ENCODE measurements at regions not wholly inside any gene's neighbourhood (a gene's known extent, or its start where the extent isn't known, plus 50 kb on each side); places are given as distances from the start of the nearest gene placed in this dataset.
"Not testable (repeated sequence)": the region's sequence is repeated elsewhere in the genome, so short reads cannot be mapped to it uniquely, and the experiment has no call there.

- TF ChIP-seq ZC3H10 (CRISPR knock-in tag; IDR thresholded peaks at IDR 0.05) (no peak), GLIS3 (CRISPR knock-in tag; IDR thresholded peaks at IDR 0.05) (no peak), SNAI2 (CRISPR knock-in tag; IDR thresholded peaks at IDR 0.05) (no peak), ZNF8 (CRISPR knock-in tag; IDR thresholded peaks at IDR 0.05) (no peak), ISL1 (CRISPR knock-in tag; IDR thresholded peaks at IDR 0.05) (no peak)
- TF ChIP-seq, protein P1, sequence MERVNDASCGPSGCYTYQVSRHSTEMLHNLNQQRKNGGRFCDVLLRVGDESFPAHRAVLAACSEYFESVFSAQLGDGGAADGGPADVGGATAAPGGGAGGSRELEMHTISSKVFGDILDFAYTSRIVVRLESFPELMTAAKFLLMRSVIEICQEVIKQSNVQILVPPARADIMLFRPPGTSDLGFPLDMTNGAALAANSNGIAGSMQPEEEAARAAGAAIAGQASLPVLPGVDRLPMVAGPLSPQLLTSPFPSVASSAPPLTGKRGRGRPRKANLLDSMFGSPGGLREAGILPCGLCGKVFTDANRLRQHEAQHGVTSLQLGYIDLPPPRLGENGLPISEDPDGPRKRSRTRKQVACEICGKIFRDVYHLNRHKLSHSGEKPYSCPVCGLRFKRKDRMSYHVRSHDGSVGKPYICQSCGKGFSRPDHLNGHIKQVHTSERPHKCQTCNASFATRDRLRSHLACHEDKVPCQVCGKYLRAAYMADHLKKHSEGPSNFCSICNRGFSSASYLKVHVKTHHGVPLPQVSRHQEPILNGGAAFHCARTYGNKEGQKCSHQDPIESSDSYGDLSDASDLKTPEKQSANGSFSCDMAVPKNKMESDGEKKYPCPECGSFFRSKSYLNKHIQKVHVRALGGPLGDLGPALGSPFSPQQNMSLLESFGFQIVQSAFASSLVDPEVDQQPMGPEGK (CRISPR knock-in tag; IDR thresholded peaks at IDR 0.05; ENCODE audit: borderline replicate concordance), result no peak
- no peak for ATAC-seq
These were observed 127.3 kb upstream of the TUT7 start for GRCh38 chr9:86481466-86481865.

- ATAC-seq, result not testable (repeated sequence)
These were observed 121.0 kb upstream of the TUT7 start for GRCh38 chr9:86475255-86475654.

GRCh38 chr9:86471171-86471815 is 117.1 kb upstream of the TUT7 start:
- ATAC-seq, result no peak
- TF ChIP-seq ZNF70 (CRISPR knock-in tag; IDR thresholded peaks at IDR 0.05) (no peak), TOX (CRISPR knock-in tag; IDR thresholded peaks at IDR 0.05; ENCODE audit: borderline replicate concordance) (no peak), RARB (CRISPR knock-in tag; IDR thresholded peaks at IDR 0.05) (no peak), ZNF565 (CRISPR knock-in tag; conservative IDR thresholded peaks at IDR 0.05; ENCODE audit: low read depth) (no peak), ZC3H10 (CRISPR knock-in tag; IDR thresholded peaks at IDR 0.05) (no peak)

DNA sequence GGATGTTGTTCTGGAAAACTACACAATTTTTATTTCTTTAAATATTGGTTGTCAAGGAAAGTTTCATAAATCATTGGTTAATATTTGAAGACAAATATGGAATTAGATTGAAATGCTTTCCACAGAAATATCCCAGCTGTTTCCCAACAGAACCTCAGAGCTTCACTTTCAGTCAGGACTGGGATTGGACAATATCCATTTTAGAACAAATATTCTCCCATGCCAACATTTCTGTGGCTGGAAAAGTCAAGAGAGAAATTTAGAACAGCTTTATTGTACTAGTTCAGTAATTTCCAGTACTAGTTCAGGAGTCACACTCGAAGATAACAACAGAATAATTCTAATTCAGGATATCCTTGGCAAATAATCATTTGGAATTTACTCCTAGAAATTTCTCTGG is 116.1 kb upstream of the TUT7 start:
- no peak for TF ChIP-seq ZNF565 (CRISPR knock-in tag; conservative IDR thresholded peaks at IDR 0.05; ENCODE audit: low read depth)
- no peak for TF ChIP-seq ZNF70 (CRISPR knock-in tag; IDR thresholded peaks at IDR 0.05)
- TF ChIP-seq ESRRG (CRISPR knock-in tag; IDR thresholded peaks at IDR 0.05), result no peak
- ATAC-seq, result no peak

DNA sequence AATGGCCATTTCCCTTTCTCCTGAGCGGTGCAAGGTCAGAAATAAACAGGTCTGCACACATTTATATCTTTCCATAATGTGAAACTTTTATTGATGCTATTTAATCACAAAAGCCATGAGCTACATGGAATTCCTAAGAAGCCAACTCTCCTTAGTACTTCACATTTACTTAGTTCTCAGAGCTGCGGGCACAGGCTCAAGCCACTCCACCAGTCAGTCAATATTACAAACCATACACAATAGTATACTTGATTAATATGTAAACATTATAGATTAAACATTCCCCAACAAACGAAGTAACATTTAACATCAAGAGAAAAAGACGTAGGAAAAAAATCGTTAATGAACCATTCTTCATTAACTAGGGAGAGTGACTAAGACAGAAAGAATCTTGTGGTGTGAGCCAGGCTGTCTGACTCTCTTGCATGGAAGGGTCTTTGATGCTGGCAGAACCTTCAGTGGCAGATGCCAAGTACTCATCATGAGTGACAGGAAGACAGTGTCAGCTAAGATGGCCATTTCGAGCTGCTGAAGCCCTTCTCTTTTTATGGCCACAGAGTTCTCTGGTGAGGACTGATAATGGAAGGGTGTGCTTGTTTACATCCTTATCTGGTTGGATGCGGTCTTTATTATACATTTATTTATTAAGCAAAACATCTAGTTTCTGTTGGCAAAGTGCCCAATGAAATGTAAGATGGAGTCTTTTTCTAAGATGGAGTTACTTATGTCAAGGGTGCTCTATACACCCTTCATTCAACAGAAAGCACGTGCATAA is 115.5 kb upstream of the TUT7 start:
- TF ChIP-seq, protein P2, sequence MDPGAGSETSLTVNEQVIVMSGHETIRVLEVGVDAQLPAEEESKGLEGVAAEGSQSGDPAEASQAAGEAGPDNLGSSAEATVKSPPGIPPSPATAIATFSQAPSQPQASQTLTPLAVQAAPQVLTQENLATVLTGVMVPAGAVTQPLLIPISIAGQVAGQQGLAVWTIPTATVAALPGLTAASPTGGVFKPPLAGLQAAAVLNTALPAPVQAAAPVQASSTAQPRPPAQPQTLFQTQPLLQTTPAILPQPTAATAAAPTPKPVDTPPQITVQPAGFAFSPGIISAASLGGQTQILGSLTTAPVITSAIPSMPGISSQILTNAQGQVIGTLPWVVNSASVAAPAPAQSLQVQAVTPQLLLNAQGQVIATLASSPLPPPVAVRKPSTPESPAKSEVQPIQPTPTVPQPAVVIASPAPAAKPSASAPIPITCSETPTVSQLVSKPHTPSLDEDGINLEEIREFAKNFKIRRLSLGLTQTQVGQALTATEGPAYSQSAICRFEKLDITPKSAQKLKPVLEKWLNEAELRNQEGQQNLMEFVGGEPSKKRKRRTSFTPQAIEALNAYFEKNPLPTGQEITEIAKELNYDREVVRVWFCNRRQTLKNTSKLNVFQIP (CRISPR knock-in tag; IDR thresholded peaks at IDR 0.05; ENCODE audit: borderline replicate concordance, low read depth), result no peak
- no peak for ATAC-seq

DNA sequence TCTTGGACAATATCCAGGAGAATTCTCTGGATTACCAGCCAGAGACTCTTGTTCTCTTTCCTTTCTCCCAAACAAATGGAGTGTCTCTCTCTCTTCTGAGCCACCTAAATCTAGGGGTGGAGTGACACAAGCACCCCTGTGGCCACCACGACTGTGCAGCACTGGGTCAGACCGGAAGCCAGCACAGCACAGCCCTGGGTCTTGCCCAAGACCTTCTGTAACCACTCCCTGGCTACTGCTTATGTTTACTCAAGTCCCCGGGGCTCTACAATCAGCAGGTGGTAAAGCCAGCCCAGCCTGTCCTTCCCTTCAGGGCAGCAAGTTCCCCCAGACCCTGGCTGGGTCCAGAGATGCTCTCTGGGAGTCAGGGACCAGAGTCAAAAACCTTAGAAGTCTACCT is 110.0 kb upstream of the TUT7 start:
- TF ChIP-seq GLIS3 (CRISPR knock-in tag; IDR thresholded peaks at IDR 0.05) (no peak), RARB (CRISPR knock-in tag; IDR thresholded peaks at IDR 0.05) (no peak), ZNF8 (CRISPR knock-in tag; IDR thresholded peaks at IDR 0.05) (no peak), SNAI2 (CRISPR knock-in tag; IDR thresholded peaks at IDR 0.05) (no peak), ESRRG (CRISPR knock-in tag; IDR thresholded peaks at IDR 0.05) (no peak), TOX (CRISPR knock-in tag; IDR thresholded peaks at IDR 0.05; ENCODE audit: borderline replicate concordance) (no peak), ZNF70 (CRISPR knock-in tag; IDR thresholded peaks at IDR 0.05) (no peak), ZFP30 (CRISPR knock-in tag; IDR thresholded peaks at IDR 0.05) (no peak), BACH2 (CRISPR knock-in tag; IDR thresholded peaks at IDR 0.05; ENCODE audit: borderline replicate concordance) (no peak), OSR1 (CRISPR knock-in tag; IDR thresholded peaks at IDR 0.05) (no peak), TCF4 (CRISPR knock-in tag; IDR thresholded peaks at IDR 0.05; ENCODE audit: borderline replicate concordance) (no peak), ZFP3 (CRISPR knock-in tag; IDR thresholded peaks at IDR 0.05) (no peak), ZNF565 (CRISPR knock-in tag; conservative IDR thresholded peaks at IDR 0.05; ENCODE audit: low read depth) (no peak), ZC3H10 (CRISPR knock-in tag; IDR thresholded peaks at IDR 0.05) (no peak)
- TF ChIP-seq, protein P3, sequence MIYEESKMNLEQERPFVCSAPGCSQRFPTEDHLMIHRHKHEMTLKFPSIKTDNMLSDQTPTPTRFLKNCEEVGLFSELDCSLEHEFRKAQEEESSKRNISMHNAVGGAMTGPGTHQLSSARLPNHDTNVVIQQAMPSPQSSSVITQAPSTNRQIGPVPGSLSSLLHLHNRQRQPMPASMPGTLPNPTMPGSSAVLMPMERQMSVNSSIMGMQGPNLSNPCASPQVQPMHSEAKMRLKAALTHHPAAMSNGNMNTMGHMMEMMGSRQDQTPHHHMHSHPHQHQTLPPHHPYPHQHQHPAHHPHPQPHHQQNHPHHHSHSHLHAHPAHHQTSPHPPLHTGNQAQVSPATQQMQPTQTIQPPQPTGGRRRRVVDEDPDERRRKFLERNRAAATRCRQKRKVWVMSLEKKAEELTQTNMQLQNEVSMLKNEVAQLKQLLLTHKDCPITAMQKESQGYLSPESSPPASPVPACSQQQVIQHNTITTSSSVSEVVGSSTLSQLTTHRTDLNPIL (CRISPR knock-in tag; IDR thresholded peaks at IDR 0.05; ENCODE audit: low read depth), result no peak
- TF ChIP-seq, protein P4, sequence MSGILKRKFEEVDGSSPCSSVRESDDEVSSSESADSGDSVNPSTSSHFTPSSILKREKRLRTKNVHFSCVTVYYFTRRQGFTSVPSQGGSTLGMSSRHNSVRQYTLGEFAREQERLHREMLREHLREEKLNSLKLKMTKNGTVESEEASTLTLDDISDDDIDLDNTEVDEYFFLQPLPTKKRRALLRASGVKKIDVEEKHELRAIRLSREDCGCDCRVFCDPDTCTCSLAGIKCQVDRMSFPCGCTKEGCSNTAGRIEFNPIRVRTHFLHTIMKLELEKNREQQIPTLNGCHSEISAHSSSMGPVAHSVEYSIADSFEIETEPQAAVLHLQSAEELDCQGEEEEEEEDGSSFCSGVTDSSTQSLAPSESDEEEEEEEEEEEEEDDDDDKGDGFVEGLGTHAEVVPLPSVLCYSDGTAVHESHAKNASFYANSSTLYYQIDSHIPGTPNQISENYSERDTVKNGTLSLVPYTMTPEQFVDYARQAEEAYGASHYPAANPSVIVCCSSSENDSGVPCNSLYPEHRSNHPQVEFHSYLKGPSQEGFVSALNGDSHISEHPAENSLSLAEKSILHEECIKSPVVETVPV (CRISPR knock-in tag; IDR thresholded peaks at IDR 0.05), result no peak
- TF ChIP-seq, protein P1 (CRISPR knock-in tag; IDR thresholded peaks at IDR 0.05; ENCODE audit: borderline replicate concordance), result no peak
- TF ChIP-seq, protein P2 (CRISPR knock-in tag; IDR thresholded peaks at IDR 0.05; ENCODE audit: borderline replicate concordance, low read depth), result no peak
- no peak for ATAC-seq
